Skeletal muscle satellite cell (primary cell): ENCODE measurements at regions not wholly inside any gene's neighbourhood (a gene's known extent, or its start where the extent isn't known, plus 50 kb on each side); places are given as distances from the start of the nearest gene placed in this dataset.

Experiments
- H3K27me3 ChIP-seq: 2 replicates; pipeline ENCODE4 v1.7.0; 2013; ENCODE audit warnings: low read length; ENCODE audit not compliant: control insufficient read depth, insufficient read depth
- H3K36me3 ChIP-seq: 2 replicates; pipeline ENCODE4 v1.7.0; 2013; ENCODE audit warnings: mild to moderate bottlenecking, control low read depth, low read length; ENCODE audit not compliant: insufficient read depth
- H3K4me1 ChIP-seq: 2 replicates; pipeline ENCODE4 v1.7.0; 2013; ENCODE audit warnings: low read length; ENCODE audit not compliant: control insufficient read depth, insufficient read depth
- H3K4me2 ChIP-seq: 2 replicates; pipeline ENCODE4 v1.7.0; 2013; ENCODE audit warnings: mild to moderate bottlenecking, low read length
- H3K4me3 ChIP-seq: 2 replicates; pipeline ENCODE4 v1.7.0; 2013; ENCODE audit warnings: low read length
- H3K9ac ChIP-seq: 2 replicates; pipeline ENCODE4 v1.7.0; 2013; ENCODE audit warnings: mild to moderate bottlenecking, low read depth, low read length, moderate library complexity
- H3K9me3 ChIP-seq: replicated peaks from 2 replicates; pipeline ENCODE4 v1.7.0; 2013; ENCODE audit warnings: mild to moderate bottlenecking, control low read depth, low read length

- Histone ChIP-seq H3K9ac (no peak overlapping the region), H3K27me3 (no peaks in the 10 kb centered on the region)
Observed at GRCh38 chr1:79785964-79786363, 779.4 kb upstream of the ADGRL4 start.

GRCh38 chr1:79785561-79785960 lies 779.0 kb upstream of the ADGRL4 start:
- Histone ChIP-seq H3K4me2 (no peak overlapping the region), H3K27me3 (no peaks in the 10 kb centered on the region), H3K4me3 (no peak overlapping the region), H3K9ac (no peak overlapping the region), H3K36me3 (no peaks in the 10 kb centered on the region), H3K9me3 (no peaks in the 10 kb centered on the region), H3K4me1 (no peaks in the 10 kb centered on the region)

More at GRCh38 chr1:79785964-79786363, 779.4 kb upstream of the ADGRL4 start:
- no peaks in the 10 kb centered on the region for H3K36me3 ChIP-seq
- no peak overlapping the region for H3K4me3 ChIP-seq
- H3K4me2 ChIP-seq = no peak overlapping the region
- no peaks in the 10 kb centered on the region for H3K4me1 ChIP-seq
- no peaks in the 10 kb centered on the region for H3K9me3 ChIP-seq

GRCh38 chr1:79781261-79781660 lies 774.7 kb upstream of the ADGRL4 start:
- no peaks in the 10 kb centered on the region for H3K9me3 ChIP-seq
- H3K36me3 ChIP-seq = no peaks in the 10 kb centered on the region
- no peak overlapping the region for H3K4me2 ChIP-seq
- no peaks in the 10 kb centered on the region for H3K4me1 ChIP-seq
- no peaks in the 10 kb centered on the region for H3K27me3 ChIP-seq
- no peak overlapping the region for H3K4me3 ChIP-seq
- H3K9ac ChIP-seq = no peak overlapping the region

DNA sequence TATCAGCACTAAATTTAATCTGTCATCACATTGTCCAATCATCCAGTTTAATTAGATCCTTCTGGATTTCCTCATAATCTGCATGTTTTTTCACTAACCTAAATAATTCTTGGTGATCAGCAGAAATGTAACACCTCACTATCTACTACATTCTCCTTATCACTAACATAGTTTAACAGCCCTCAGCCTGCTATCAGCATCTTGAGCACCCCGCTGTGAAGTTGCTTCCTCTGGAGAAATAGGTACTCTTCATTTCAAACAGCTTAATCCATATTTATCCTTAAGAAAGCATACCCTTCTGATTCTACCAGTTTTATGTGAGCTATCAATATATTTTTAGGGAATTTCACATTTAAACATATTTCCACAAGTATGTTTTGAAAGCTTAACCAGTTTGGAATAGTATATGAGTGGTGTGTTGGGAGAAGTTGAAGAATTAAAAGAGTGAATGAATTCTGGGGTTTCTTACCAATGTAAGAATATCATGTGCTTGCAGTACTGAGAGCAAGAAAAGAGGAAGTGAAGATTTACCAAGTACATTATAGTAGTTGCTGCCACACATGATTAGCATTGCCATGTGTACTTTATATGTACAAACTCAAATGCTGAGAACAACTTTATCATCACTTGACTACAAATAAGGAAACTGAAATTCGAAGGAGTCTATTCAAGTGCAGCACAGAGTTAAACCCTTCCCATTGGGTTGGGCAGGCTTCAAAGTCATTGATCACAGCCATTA lies 771.1 kb upstream of the ADGRL4 start:
- no peaks in the 10 kb centered on the region for H3K27me3 ChIP-seq

DNA sequence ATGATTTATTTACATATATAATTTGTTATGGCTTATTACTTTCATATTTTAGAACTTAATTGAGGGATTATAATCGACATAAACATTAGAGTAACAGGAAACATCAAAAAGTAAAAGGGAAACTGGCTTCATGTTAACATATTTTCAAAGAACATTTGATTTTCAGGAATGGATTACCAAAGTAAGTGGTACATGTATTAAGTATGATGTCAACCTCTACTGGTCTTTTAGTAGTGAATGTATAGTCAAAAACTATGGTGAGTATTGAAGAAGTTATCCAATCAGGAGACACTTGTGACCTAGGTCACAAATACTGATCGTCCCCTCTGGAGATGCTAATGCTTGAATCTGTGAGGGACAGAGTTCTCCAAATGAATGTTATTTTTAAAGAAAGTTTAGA lies 768.9 kb upstream of the ADGRL4 start:
- H3K27me3 ChIP-seq = no peaks in the 10 kb centered on the region
- no peak overlapping the region for H3K4me2 ChIP-seq
- H3K4me3 ChIP-seq = no peak overlapping the region
- H3K9ac ChIP-seq = no peak overlapping the region
- H3K4me1 ChIP-seq = no peaks in the 10 kb centered on the region
- no peaks in the 10 kb centered on the region for H3K36me3 ChIP-seq
- no peaks in the 10 kb centered on the region for H3K9me3 ChIP-seq

More for the DNA sequence above, 771.1 kb upstream of the ADGRL4 start:
- no peaks in the 10 kb centered on the region for H3K9me3 ChIP-seq
- no peaks in the 10 kb centered on the region for H3K4me1 ChIP-seq
- no peak overlapping the region for H3K4me3 ChIP-seq
- H3K9ac ChIP-seq = no peak overlapping the region
- H3K4me2 ChIP-seq = no peak overlapping the region
- H3K36me3 ChIP-seq = no peaks in the 10 kb centered on the region

- Histone ChIP-seq H3K9ac (no peak overlapping the region), H3K27me3 (no peaks in the 10 kb centered on the region), H3K4me1 (no peaks in the 10 kb centered on the region), H3K4me3 (no peak overlapping the region), H3K4me2 (no peak overlapping the region), H3K9me3 (no peaks in the 10 kb centered on the region), H3K36me3 (no peaks in the 10 kb centered on the region)
Observed at GRCh38 chr1:79773385-79773784, 766.9 kb upstream of the ADGRL4 start.

DNA sequence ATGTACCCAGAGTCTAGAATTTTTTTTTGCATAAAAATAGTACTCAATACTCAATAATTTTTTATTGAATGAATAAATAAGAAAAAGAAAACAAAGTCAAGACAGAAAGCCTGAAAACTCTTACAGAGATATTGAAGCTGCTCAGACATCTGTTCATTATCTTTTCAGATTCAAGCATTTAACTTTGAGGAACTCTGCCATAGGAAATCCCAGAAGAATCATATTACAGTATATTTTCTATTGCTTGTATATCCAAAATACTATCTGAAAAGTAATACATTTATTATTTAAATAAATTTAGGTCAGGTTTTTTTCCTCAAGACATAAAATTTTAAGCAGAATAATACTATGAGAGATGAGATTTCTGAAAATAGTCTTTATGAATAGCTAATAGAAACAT lies 755.9 kb upstream of the ADGRL4 start:
- no peaks in the 10 kb centered on the region for H3K36me3 ChIP-seq
- no peaks in the 10 kb centered on the region for H3K9me3 ChIP-seq
- H3K27me3 ChIP-seq = no peaks in the 10 kb centered on the region
- H3K9ac ChIP-seq = no peak overlapping the region
- H3K4me2 ChIP-seq = no peak overlapping the region
- no peak overlapping the region for H3K4me3 ChIP-seq
- H3K4me1 ChIP-seq = no peaks in the 10 kb centered on the region

DNA sequence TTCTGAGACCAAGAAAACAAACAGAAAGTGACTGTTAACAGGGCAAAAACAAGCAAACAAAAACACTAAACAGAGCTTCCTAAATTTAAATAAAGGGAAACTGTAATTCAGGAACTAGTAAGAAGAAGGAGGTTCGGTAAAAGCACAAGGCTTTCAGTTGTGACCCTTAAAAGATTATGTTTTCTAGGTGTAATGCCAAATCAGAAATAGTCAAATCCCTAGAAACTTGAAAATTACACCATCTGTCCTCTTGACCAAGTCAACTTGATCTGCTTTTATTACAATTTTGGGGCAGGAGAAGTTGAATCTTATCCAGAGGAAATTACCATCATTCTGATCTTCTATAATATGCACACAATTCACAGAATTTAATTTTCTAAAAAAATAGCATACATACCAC lies 754.0 kb upstream of the ADGRL4 start:
- no peaks in the 10 kb centered on the region for H3K4me1 ChIP-seq
- H3K27me3 ChIP-seq = no peaks in the 10 kb centered on the region

DNA sequence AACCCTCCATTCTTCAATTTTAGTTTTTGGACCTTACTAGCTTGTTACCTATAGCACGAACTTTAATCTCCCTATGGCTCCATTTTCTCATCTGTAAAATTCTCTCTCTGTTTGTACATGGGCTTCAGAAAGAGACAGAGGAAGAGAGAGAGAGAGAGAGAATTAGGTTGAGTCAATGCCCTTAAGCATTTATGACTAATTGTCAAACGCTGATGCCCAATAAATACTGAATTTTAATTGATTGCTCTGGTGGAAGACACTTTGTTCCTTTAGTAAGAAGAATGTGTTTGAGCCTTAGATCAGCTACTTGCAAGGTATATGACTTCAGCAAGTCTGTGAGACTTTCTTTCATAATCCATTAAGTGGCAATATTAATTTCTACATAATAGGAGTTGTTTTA lies 743.1 kb upstream of the ADGRL4 start:
- no peaks in the 10 kb centered on the region for H3K4me1 ChIP-seq
- no peaks in the 10 kb centered on the region for H3K36me3 ChIP-seq
- H3K9ac ChIP-seq = no peak overlapping the region
- H3K4me2 ChIP-seq = no peak overlapping the region
- no peaks in the 10 kb centered on the region for H3K27me3 ChIP-seq
- no peak overlapping the region for H3K4me3 ChIP-seq
- no peaks in the 10 kb centered on the region for H3K9me3 ChIP-seq

More for the DNA sequence above, 754.0 kb upstream of the ADGRL4 start:
- Histone ChIP-seq H3K9me3 (no peaks in the 10 kb centered on the region), H3K36me3 (no peaks in the 10 kb centered on the region), H3K4me2 (no peak overlapping the region), H3K4me3 (no peak overlapping the region), H3K9ac (no peak overlapping the region)

DNA sequence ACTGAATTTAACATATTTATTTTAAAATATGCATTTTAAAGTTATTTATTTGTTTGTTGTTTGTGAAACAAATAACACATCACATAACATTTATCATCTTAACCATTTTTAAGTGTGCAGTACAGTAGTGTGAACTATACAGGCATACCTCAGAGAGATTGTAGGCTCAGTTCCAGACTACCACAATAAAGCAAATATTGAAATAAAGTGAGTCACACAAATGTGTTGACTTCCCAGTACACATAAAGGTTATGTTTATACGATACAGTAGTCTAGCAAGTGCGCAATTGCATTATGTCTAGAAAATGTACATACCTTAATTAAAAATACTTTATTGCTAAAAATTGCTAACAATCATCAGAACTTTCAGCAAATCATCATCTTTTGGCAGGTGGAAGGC lies 739.4 kb upstream of the ADGRL4 start:
- H3K27me3 ChIP-seq = no peaks in the 10 kb centered on the region
- H3K9me3 ChIP-seq = no peaks in the 10 kb centered on the region
- no peaks in the 10 kb centered on the region for H3K4me1 ChIP-seq
- no peak overlapping the region for H3K9ac ChIP-seq
- no peak overlapping the region for H3K4me2 ChIP-seq
- no peak overlapping the region for H3K4me3 ChIP-seq
- no peaks in the 10 kb centered on the region for H3K36me3 ChIP-seq

- Histone ChIP-seq H3K4me2 (no peak overlapping the region), H3K27me3 (no peaks in the 10 kb centered on the region), H3K9ac (no peak overlapping the region), H3K36me3 (no peaks in the 10 kb centered on the region), H3K4me3 (no peak overlapping the region), H3K9me3 (no peaks in the 10 kb centered on the region), H3K4me1 (no peaks in the 10 kb centered on the region)
Observed at GRCh38 chr1:79744746-79745145, 738.2 kb upstream of the ADGRL4 start.

DNA sequence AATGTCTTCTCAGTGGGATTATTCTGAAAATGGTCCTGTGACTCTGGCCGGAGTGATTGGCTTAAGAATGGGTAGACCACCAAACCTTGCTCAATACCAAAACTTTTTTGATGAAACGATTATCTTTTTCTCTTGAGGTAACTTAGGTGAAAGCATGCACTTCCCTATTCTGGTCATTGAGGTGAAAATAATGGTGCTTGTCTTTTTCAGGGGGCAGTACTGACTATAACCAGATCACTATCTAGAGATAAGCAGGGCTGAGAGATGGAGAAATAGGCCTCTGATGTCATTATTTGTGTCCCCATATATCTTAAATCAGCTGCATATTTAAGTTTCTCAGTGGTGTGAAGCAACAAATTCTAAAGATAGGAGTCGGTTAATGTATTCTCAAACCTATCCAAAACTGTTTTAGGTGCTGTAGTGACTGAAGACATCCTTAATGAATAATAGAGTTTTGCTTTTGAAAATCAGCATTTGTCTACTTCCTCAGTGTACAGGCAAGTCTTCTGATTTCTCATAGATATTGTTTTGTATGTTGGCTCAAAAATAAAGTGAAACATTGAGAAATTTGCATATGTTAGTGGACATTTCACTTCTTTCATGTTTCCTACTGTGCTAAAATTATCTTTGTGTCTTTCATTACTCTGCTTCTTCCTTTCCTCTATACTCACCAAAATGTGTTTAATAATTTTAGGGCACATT lies 735.3 kb upstream of the ADGRL4 start:
- no peaks in the 10 kb centered on the region for H3K36me3 ChIP-seq
- no peaks in the 10 kb centered on the region for H3K4me1 ChIP-seq
- no peak overlapping the region for H3K4me2 ChIP-seq
- H3K9ac ChIP-seq = no peak overlapping the region
- H3K9me3 ChIP-seq = no peaks in the 10 kb centered on the region
- H3K27me3 ChIP-seq = no peaks in the 10 kb centered on the region
- no peak overlapping the region for H3K4me3 ChIP-seq
